T-helper 17 cell (primary cell): ENCODE measurements at regions not wholly inside any gene's neighbourhood (a gene's known extent, or its start where the extent isn't known, plus 50 kb on each side); places are given as distances from the start of the nearest gene placed in this dataset.

Experiments
- ATAC-seq: fragments of 150-1000 bp; cut with Tn5 transposase; 2 replicates; pipeline ENCODE4 v1.10.0; 2021; ENCODE audit warnings: mild to moderate bottlenecking, moderate library complexity
- DNase-seq, 3 donors: peaks; one replicate each; pipeline versions ENCODE4 v3.0.0 to v3.0.0-alpha.2; 2020 to 2021
- H3K9me3 ChIP-seq: one replicate; pipeline ENCODE4 v1.7.0; 2013; ENCODE audit warnings: low read length, mild to moderate bottlenecking; ENCODE audit not compliant: control insufficient read depth, poor library complexity, severe bottlenecking
- H3K27ac Mint-ChIP-seq: one replicate; pipeline ENCODE4 v1.8.0; 2022; ENCODE audit warnings: mild to moderate bottlenecking, moderate library complexity, mixed read lengths
- H3K27me3 Mint-ChIP-seq: one replicate; pipeline ENCODE4 v1.8.0; 2022; ENCODE audit warnings: mixed read lengths
- H3K36me3 Mint-ChIP-seq: one replicate; pipeline ENCODE4 v1.8.0; 2022; ENCODE audit warnings: low read depth, mixed read lengths
- H3K4me1 Mint-ChIP-seq: one replicate; pipeline ENCODE4 v1.8.0; 2022; ENCODE audit warnings: mild to moderate bottlenecking, mixed read lengths
- H3K4me3 Mint-ChIP-seq: one replicate; pipeline ENCODE4 v1.8.0; 2022; ENCODE audit warnings: mild to moderate bottlenecking, moderate library complexity, mixed read lengths

GRCh38 chr15:101590785-101591184 is 61.4 kb downstream of the TM2D3 start:
- ATAC-seq (no peak), DNase-seq (no peak)
- H3K36me3 Mint-ChIP-seq: no peaks in the 10 kb centered on the region
- H3K4me1 Mint-ChIP-seq: no peaks in the 10 kb centered on the region
- H3K4me3 Mint-ChIP-seq: no peak overlapping the region
- no peaks in the 10 kb centered on the region for H3K9me3 ChIP-seq
- peaks cover 22% of the 10 kb centered on the region for H3K27me3 Mint-ChIP-seq
- H3K27ac Mint-ChIP-seq: no peak overlapping the region

DNA sequence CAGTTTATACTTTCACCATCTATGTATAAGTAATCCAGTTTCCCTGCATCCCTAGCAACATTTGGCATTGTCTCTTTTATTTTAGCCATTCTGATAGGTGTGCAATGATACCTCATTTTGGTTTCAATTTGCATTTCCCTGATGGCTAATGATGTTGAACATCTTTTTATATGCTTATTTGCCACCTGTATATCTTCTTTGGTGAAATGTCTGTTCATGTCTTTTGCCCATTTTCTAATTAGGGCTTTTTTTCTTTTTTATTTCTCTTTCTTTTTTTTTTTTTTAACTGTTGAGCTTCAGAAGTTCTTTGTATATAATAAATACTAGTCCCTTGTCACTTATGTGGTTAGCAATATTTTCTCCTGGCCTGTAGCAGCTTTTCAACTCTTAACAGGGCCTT is 68.9 kb downstream of the TM2D3 start:
- DNase-seq (no peak), ATAC-seq (no peak)
- H3K36me3 Mint-ChIP-seq: peaks cover 3% of the 10 kb centered on the region
- H3K4me1 Mint-ChIP-seq: no peaks in the 10 kb centered on the region
- no peaks in the 10 kb centered on the region for H3K9me3 ChIP-seq
- H3K4me3 Mint-ChIP-seq: no peak overlapping the region
- H3K27ac Mint-ChIP-seq: no peak overlapping the region
- peaks cover 50% of the 10 kb centered on the region for H3K27me3 Mint-ChIP-seq

DNA sequence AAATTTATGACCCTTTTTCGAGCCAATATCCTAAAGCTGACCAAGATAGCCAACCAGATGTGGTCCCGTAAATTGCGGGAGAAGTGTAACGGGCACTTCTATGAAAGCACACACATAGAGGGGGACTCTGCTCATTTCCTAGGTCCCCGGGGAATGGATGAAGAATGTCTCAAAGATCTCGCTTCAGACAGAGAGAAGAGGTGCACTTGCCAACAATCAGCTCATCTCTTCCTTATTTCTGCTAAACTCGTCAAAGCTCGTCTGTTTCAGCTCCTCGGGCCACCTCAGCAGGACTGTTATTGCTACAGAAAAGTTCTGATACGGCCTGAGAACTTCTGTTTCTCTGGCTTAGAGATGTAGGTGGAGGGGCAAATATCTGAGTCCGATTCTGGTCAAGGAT is 71.8 kb downstream of the TM2D3 start:
- no peaks in the 10 kb centered on the region for H3K9me3 ChIP-seq
- no peak for ATAC-seq
- no peak for DNase-seq
- Mint-ChIP-seq H3K36me3 (peaks cover 3% of the 10 kb centered on the region), H3K27ac (no peak overlapping the region), H3K4me1 (no peaks in the 10 kb centered on the region), H3K4me3 (no peak overlapping the region), H3K27me3 (peaks cover 39% of the 10 kb centered on the region)

- H3K4me3 Mint-ChIP-seq: no peak overlapping the region
- H3K36me3 Mint-ChIP-seq: peaks cover 3% of the 10 kb centered on the region
- H3K4me1 Mint-ChIP-seq: no peaks in the 10 kb centered on the region
- no peak for DNase-seq
- no peaks in the 10 kb centered on the region for H3K9me3 ChIP-seq
- no peak overlapping the region for H3K27ac Mint-ChIP-seq
- no peak for ATAC-seq
- peaks cover 45% of the 10 kb centered on the region for H3K27me3 Mint-ChIP-seq
Measured at GRCh38 chr15:101579631-101580163, 72.5 kb downstream of the TM2D3 start.

GRCh38 chr15:101578443-101578894 is 73.7 kb downstream of the TM2D3 start:
- DNase-seq (no peak), ATAC-seq (no peak)
- Mint-ChIP-seq H3K36me3 (peaks cover 3% of the 10 kb centered on the region), H3K4me3 (no peak overlapping the region), H3K4me1 (no peaks in the 10 kb centered on the region), H3K27ac (no peak overlapping the region), H3K27me3 (peaks cover 51% of the 10 kb centered on the region)
- no peaks in the 10 kb centered on the region for H3K9me3 ChIP-seq

DNA sequence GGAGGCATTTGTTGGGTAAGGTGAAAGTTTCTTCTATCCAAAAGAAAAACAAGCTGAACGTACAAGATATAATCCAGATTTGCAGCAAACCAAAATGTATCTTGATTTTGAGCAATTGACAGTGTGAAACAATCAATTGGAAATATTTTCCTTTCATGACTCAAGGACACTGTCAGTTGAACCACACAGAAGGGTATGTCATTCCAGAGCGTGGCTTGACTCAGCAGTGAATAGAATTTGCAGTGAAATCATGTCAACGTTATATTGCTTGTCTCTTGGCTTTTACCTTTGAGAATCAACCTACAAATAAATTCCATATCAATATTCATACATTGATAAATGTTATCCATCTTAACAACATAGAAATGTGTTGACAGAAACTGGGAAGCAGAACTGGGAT is 78.2 kb downstream of the TM2D3 start:
- no peak for ATAC-seq
- Mint-ChIP-seq H3K4me3 (no peak overlapping the region), H3K4me1 (no peaks in the 10 kb centered on the region), H3K27ac (no peak overlapping the region), H3K36me3 (peaks cover under 1% of the 10 kb centered on the region), H3K27me3 (peaks cover 46% of the 10 kb centered on the region)
- H3K9me3 ChIP-seq: no peaks in the 10 kb centered on the region
- DNase-seq: no peak

DNA sequence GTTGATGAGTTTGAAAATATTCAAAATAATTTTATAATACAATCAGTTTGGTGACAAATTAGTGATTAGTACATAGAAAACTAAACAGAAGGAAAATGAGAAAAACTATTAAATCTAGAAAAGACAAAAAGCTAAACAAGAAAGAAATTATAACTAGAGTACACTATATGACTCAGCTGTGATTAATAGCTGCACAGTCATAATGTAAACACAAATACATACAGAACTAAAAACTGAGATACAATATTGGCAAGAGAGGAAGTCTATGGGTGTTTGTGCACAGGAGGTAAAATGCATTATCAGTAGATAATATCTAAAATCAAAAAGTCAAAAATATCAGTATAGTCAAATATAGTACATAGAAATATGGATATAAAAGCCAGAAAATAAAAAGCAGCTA is 80.7 kb upstream of the PCSK6 start:
- ATAC-seq (no peak), DNase-seq (no peak)
- no peaks in the 10 kb centered on the region for H3K4me1 Mint-ChIP-seq
- peaks cover 60% of the 10 kb centered on the region for H3K27me3 Mint-ChIP-seq
- H3K9me3 ChIP-seq: no peaks in the 10 kb centered on the region
- no peak overlapping the region for H3K27ac Mint-ChIP-seq
- H3K36me3 Mint-ChIP-seq: no peaks in the 10 kb centered on the region
- H3K4me3 Mint-ChIP-seq: no peak overlapping the region

GRCh38 chr15:101568821-101569555 is 79.5 kb upstream of the PCSK6 start:
- DNase-seq: no peak
- no peak overlapping the region for H3K4me3 Mint-ChIP-seq
- peaks cover 63% of the 10 kb centered on the region for H3K27me3 Mint-ChIP-seq
- no peaks in the 10 kb centered on the region for H3K36me3 Mint-ChIP-seq
- no peak overlapping the region for H3K27ac Mint-ChIP-seq
- no peak for ATAC-seq
- no peaks in the 10 kb centered on the region for H3K4me1 Mint-ChIP-seq
- H3K9me3 ChIP-seq: no peaks in the 10 kb centered on the region

DNA sequence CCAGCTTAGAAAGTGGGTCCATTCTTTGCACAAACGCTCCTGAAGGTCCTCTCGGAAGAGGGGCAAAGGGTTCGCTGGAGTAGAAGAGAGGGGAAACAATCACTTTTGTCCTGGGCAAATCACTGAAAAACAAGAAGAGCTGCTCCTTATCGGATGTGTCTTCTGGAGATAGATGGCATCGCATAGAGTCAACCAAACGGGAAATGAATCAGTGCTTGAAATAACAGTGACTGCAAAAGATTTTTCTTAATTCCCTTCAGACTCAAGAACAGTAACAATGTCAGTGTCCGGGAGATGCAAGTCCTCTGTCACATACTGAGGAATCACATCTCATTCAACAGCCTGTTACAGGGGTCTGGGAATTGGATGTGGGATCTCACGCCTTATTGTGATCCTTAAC is 78.8 kb upstream of the PCSK6 start:
- no peak for ATAC-seq
- Mint-ChIP-seq H3K27me3 (peaks cover 63% of the 10 kb centered on the region), H3K4me3 (no peak overlapping the region), H3K4me1 (no peaks in the 10 kb centered on the region), H3K27ac (no peak overlapping the region), H3K36me3 (no peaks in the 10 kb centered on the region)
- DNase-seq: no peak
- no peaks in the 10 kb centered on the region for H3K9me3 ChIP-seq

- no peaks in the 10 kb centered on the region for H3K36me3 Mint-ChIP-seq
- no peak overlapping the region for H3K27ac Mint-ChIP-seq
- H3K9me3 ChIP-seq: no peaks in the 10 kb centered on the region
- DNase-seq (no peak), ATAC-seq (no peak)
- H3K4me3 Mint-ChIP-seq: no peak overlapping the region
- H3K4me1 Mint-ChIP-seq: no peaks in the 10 kb centered on the region
- peaks cover 63% of the 10 kb centered on the region for H3K27me3 Mint-ChIP-seq
Measured at GRCh38 chr15:101566748-101567488, 77.4 kb upstream of the PCSK6 start.

- DNase-seq (no peak), ATAC-seq (no peak)
- no peaks in the 10 kb centered on the region for H3K9me3 ChIP-seq
- H3K4me3 Mint-ChIP-seq: no peak overlapping the region
- H3K27me3 Mint-ChIP-seq: peaks cover 62% of the 10 kb centered on the region
- no peak overlapping the region for H3K27ac Mint-ChIP-seq
- no peaks in the 10 kb centered on the region for H3K36me3 Mint-ChIP-seq
- H3K4me1 Mint-ChIP-seq: no peaks in the 10 kb centered on the region
Measured at GRCh38 chr15:101565377-101565776, 75.9 kb upstream of the PCSK6 start.

- peaks cover 2% of the 10 kb centered on the region for H3K4me1 Mint-ChIP-seq
- ATAC-seq: no peak
- H3K27me3 Mint-ChIP-seq: peaks cover 64% of the 10 kb centered on the region
- no peak overlapping the region for H3K27ac Mint-ChIP-seq
- no peak overlapping the region for H3K4me3 Mint-ChIP-seq
- DNase-seq: no peak
- H3K36me3 Mint-ChIP-seq: no peaks in the 10 kb centered on the region
- no peaks in the 10 kb centered on the region for H3K9me3 ChIP-seq
Measured at GRCh38 chr15:101563176-101563796, 73.8 kb upstream of the PCSK6 start.

GRCh38 chr15:101562428-101563059 is 73.0 kb upstream of the PCSK6 start:
- Mint-ChIP-seq H3K27ac (no peak overlapping the region), H3K27me3 (peaks cover 67% of the 10 kb centered on the region), H3K4me1 (peaks cover 2% of the 10 kb centered on the region), H3K36me3 (no peaks in the 10 kb centered on the region), H3K4me3 (no peak overlapping the region)
- no peak for ATAC-seq
- no peaks in the 10 kb centered on the region for H3K9me3 ChIP-seq
- no peak for DNase-seq
